ENCODE measurements at regions not wholly inside any gene's neighbourhood (a gene's known extent, or its start where the extent isn't known, plus 50 kb on each side); places are given as distances from the start of the nearest gene placed in this dataset.
"Not testable (repeated sequence)": the region's sequence is repeated elsewhere in the genome, so short reads cannot be mapped to it uniquely, and the experiment has no call there.

DNA sequence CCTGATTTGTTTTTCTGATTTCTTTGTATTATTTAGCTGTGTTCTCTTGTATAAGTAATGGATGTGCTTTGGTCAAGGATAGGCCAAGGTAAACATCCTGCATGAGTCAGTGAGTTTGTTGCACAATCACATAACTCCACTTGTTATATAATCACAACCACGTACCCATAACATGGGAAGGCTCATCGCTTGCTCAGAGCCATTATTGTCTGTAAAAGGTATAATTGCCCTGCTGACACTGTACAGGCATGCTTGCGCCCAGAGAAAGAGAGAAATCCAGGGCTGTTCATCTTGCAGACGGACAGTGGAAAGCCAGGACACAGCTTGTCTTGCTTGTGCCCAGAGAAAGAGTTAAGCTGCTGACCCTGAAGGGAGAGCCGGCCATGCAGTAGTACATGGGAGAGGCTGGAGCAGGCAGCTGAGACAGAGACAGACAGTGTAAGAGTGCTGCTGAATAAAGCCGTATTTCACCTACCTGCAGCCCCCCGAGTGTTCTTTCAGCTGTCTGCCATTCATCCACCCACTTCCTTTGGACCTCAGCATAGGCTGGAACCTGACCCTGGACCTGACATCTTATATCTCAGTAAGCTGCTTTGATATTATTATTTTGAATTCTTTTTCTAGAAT lies 174.7 kb upstream of the DAAM1 start:
- no peaks in the 10 kb centered on the region for H3K36me3 ChIP-seq (ENCODE audit: control insufficient read depth, insufficient read depth, low read length)
- no peaks in the 10 kb centered on the region for H3K9me3 ChIP-seq (ENCODE audit: control insufficient read depth, insufficient read depth, low read depth, low read length)
- no peak overlapping the region for H3K27ac ChIP-seq (ENCODE audit: low read depth, low read length)
- H3K4me3 ChIP-seq (ENCODE audit: low read depth, low read length): no peak overlapping the region
- H3K4me1 ChIP-seq (ENCODE audit: control insufficient read depth, insufficient read depth, low read length): peaks cover 12% of the 10 kb centered on the region; the same call in 1 of the 2 replicates
- H3K27me3 ChIP-seq (ENCODE audit: control insufficient read depth, insufficient read depth, low read length): no peaks in the 10 kb centered on the region
- H3K9ac ChIP-seq (ENCODE audit: low read length): no peak overlapping the region

DNA sequence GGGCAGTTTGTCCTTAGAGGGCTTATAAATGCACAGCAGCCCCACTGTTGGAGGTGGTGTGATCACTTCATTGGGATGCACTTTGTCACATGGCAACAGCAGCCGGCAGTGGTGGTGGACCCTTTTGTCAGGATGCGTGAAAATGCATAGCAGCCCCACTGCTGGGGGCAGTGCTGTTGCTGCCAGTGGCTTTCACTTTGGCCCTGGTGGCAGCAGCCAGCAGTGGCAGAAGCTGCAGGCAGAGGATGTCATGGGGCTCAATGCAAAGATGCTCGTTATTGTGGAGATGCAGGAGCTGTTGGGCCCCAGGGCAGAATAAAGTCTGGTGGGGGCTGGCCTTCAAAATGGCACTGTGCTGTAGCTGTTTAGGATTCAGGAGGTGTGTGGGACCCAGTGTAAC lies 173.0 kb upstream of the DAAM1 start:
- Histone ChIP-seq H3K36me3 (ENCODE audit: control insufficient read depth, insufficient read depth, low read length) (no peaks in the 10 kb centered on the region), H3K27ac (ENCODE audit: low read depth, low read length) (no peak overlapping the region), H3K4me3 (ENCODE audit: low read depth, low read length) (no peak overlapping the region), H3K4me1 (ENCODE audit: control insufficient read depth, insufficient read depth, low read length) (peaks cover 12% of the 10 kb centered on the region; the same call in 1 of the 2 replicates), H3K9ac (ENCODE audit: low read length) (no peak overlapping the region), H3K9me3 (ENCODE audit: control insufficient read depth, insufficient read depth, low read depth, low read length) (no peaks in the 10 kb centered on the region), H3K27me3 (ENCODE audit: control insufficient read depth, insufficient read depth, low read length) (no peaks in the 10 kb centered on the region)

DNA sequence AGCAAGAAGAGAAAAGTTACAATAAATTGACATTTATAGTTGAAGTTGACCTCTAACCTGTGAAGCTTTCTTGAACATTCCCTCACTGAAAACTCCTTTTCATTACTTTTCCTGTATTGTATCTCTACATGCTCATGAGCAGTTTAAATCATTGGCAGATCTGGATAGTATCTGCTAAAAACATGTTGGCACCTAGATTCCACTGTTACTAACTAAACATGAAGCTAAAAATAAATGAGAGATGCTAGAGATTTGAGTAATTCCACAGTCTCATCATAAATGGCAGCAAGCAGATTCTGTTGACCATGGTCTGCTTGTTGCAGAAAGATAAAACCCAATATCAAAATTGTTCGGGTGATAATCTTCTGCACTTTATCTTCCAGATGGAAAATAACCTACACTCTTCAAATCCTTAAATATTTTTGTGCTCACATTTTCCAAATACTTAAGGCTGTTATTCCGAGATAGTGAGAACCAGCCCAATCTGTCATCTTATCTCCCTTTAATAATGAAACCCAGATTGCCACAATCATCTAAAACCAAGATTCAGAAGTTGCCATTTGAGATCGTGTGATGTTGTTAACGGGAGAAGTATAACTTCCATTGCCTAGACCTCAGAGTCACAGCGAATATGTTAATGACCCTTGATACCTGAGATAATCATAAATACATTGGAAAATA lies 171.0 kb upstream of the DAAM1 start:
- no peak overlapping the region for H3K9ac ChIP-seq (ENCODE audit: low read length)
- no peak overlapping the region for H3K4me3 ChIP-seq (ENCODE audit: low read depth, low read length)
- H3K27ac ChIP-seq (ENCODE audit: low read depth, low read length): no peak overlapping the region
- no peaks in the 10 kb centered on the region for H3K36me3 ChIP-seq (ENCODE audit: control insufficient read depth, insufficient read depth, low read length)
- H3K9me3 ChIP-seq (ENCODE audit: control insufficient read depth, insufficient read depth, low read depth, low read length): no peaks in the 10 kb centered on the region
- H3K27me3 ChIP-seq (ENCODE audit: control insufficient read depth, insufficient read depth, low read length): no peaks in the 10 kb centered on the region
- peaks cover 12% of the 10 kb centered on the region; the same call in 1 of the 2 replicates for H3K4me1 ChIP-seq (ENCODE audit: control insufficient read depth, insufficient read depth, low read length)

GRCh38 chr14:59018460-59018859 lies 170.0 kb upstream of the DAAM1 start:
- no peak overlapping the region for H3K27ac ChIP-seq (ENCODE audit: low read depth, low read length)
- no peaks in the 10 kb centered on the region for H3K9me3 ChIP-seq (ENCODE audit: control insufficient read depth, insufficient read depth, low read depth, low read length)
- H3K27me3 ChIP-seq (ENCODE audit: control insufficient read depth, insufficient read depth, low read length): no peaks in the 10 kb centered on the region
- no peak overlapping the region for H3K9ac ChIP-seq (ENCODE audit: low read length)
- no peaks in the 10 kb centered on the region for H3K36me3 ChIP-seq (ENCODE audit: control insufficient read depth, insufficient read depth, low read length)
- peaks cover 12% of the 10 kb centered on the region; the same call in 1 of the 2 replicates for H3K4me1 ChIP-seq (ENCODE audit: control insufficient read depth, insufficient read depth, low read length)
- H3K4me3 ChIP-seq (ENCODE audit: low read depth, low read length): no peak overlapping the region

- Histone ChIP-seq H3K4me1 (ENCODE audit: control insufficient read depth, insufficient read depth, low read length) (peaks cover 12% of the 10 kb centered on the region; the same call in 1 of the 2 replicates), H3K9me3 (ENCODE audit: control insufficient read depth, insufficient read depth, low read depth, low read length) (no peaks in the 10 kb centered on the region), H3K4me3 (ENCODE audit: low read depth, low read length) (no peak overlapping the region), H3K9ac (ENCODE audit: low read length) (no peak overlapping the region), H3K27me3 (ENCODE audit: control insufficient read depth, insufficient read depth, low read length) (no peaks in the 10 kb centered on the region), H3K36me3 (ENCODE audit: control insufficient read depth, insufficient read depth, low read length) (no peaks in the 10 kb centered on the region), H3K27ac (ENCODE audit: low read depth, low read length) (no peak overlapping the region)
Observed at GRCh38 chr14:59018978-59019377, 169.5 kb upstream of the DAAM1 start.

- no peaks in the 10 kb centered on the region for H3K36me3 ChIP-seq (ENCODE audit: control insufficient read depth, insufficient read depth, low read length)
- H3K27ac ChIP-seq (ENCODE audit: low read depth, low read length): no peak overlapping the region
- H3K9me3 ChIP-seq (ENCODE audit: control insufficient read depth, insufficient read depth, low read depth, low read length): no peaks in the 10 kb centered on the region
- H3K4me3 ChIP-seq (ENCODE audit: low read depth, low read length): no peak overlapping the region
- no peak overlapping the region for H3K9ac ChIP-seq (ENCODE audit: low read length)
- H3K27me3 ChIP-seq (ENCODE audit: control insufficient read depth, insufficient read depth, low read length): no peaks in the 10 kb centered on the region
- H3K4me1 ChIP-seq (ENCODE audit: control insufficient read depth, insufficient read depth, low read length): peaks cover 12% of the 10 kb centered on the region; the same call in 1 of the 2 replicates
Observed at GRCh38 chr14:59020382-59020781, 168.1 kb upstream of the DAAM1 start.

GRCh38 chr14:59022144-59022543 lies 166.3 kb upstream of the DAAM1 start:
- H3K27ac ChIP-seq (ENCODE audit: low read depth, low read length): no peak overlapping the region
- H3K9ac ChIP-seq (ENCODE audit: low read length): no peak overlapping the region
- H3K36me3 ChIP-seq (ENCODE audit: control insufficient read depth, insufficient read depth, low read length): no peaks in the 10 kb centered on the region
- peaks cover 6% of the 10 kb centered on the region; the same call in 1 of the 2 replicates for H3K4me1 ChIP-seq (ENCODE audit: control insufficient read depth, insufficient read depth, low read length)
- H3K4me3 ChIP-seq (ENCODE audit: low read depth, low read length): no peak overlapping the region
- no peaks in the 10 kb centered on the region for H3K27me3 ChIP-seq (ENCODE audit: control insufficient read depth, insufficient read depth, low read length)
- no peaks in the 10 kb centered on the region for H3K9me3 ChIP-seq (ENCODE audit: control insufficient read depth, insufficient read depth, low read depth, low read length)

GRCh38 chr14:59026081-59026480 lies 162.4 kb upstream of the DAAM1 start:
- Histone ChIP-seq H3K9me3 (ENCODE audit: control insufficient read depth, insufficient read depth, low read depth, low read length) (no peaks in the 10 kb centered on the region), H3K4me3 (ENCODE audit: low read depth, low read length) (no peak overlapping the region), H3K27ac (ENCODE audit: low read depth, low read length) (no peak overlapping the region), H3K9ac (ENCODE audit: low read length) (no peak overlapping the region), H3K27me3 (ENCODE audit: control insufficient read depth, insufficient read depth, low read length) (no peaks in the 10 kb centered on the region), H3K36me3 (ENCODE audit: control insufficient read depth, insufficient read depth, low read length) (no peaks in the 10 kb centered on the region), H3K4me1 (ENCODE audit: control insufficient read depth, insufficient read depth, low read length) (peaks cover 9% of the 10 kb centered on the region; the same call in 1 of the 2 replicates)

DNA sequence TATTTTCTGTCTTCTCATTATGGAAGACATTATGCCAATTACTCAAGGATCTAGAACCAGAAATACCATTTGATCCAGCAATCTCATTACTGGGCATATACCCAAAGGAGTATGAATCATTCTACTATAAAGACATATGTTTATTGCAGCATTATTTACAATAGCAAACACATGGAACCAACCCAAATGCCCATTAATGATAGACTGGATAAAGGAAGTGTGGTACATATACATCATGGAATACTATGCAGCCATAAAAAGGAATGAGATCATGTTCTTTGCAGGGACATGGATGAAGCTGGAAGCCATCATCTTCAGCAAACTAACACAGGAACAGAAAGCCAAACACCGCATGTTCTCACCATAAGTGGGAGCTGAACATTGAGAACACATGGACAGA lies 161.8 kb upstream of the DAAM1 start:
- H3K27me3 ChIP-seq (ENCODE audit: control insufficient read depth, insufficient read depth, low read length); H3K4me3 ChIP-seq (ENCODE audit: low read depth, low read length); H3K27ac ChIP-seq (ENCODE audit: low read depth, low read length); H3K9me3 ChIP-seq (ENCODE audit: control insufficient read depth, insufficient read depth, low read depth, low read length); H3K4me1 ChIP-seq (ENCODE audit: control insufficient read depth, insufficient read depth, low read length); H3K9ac ChIP-seq (ENCODE audit: low read length); H3K36me3 ChIP-seq (ENCODE audit: control insufficient read depth, insufficient read depth, low read length): not testable (repeated sequence)

DNA sequence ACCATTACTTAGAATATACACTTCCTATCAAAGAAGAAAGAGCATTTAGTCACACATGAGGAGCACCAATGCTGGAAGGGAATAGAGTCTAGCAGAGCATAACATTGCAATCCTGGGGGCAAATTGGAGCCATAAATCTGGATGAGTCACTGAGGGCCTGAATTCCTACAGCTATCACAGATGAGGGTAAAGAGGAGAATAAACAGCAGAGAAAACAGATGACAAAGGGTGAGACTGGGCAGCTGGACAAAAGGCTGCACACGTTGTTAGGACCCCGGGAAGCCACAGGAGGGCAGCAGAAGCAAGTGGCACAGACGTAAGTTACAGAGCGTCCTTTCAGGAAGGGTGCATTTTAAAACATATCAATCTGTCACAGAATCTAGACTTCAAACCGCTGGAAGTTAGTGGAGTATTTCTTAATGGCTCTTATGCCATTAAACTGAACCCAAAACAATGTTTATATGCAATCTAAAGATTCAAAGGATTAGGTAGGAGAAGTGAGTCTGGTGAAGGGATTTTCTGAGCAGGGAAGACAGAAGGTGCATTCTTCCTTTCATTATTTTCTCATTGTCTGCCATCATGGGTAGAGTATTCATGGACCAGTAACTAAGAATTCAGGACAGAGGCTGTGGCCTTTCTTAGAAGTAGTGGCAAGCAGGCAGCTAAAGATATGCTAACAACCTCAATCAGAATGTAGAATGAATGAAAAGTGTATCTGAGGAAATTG lies 159.8 kb upstream of the DAAM1 start:
- H3K4me1 ChIP-seq (ENCODE audit: control insufficient read depth, insufficient read depth, low read length): peaks cover 9% of the 10 kb centered on the region; the same call in 1 of the 2 replicates
- no peaks in the 10 kb centered on the region for H3K36me3 ChIP-seq (ENCODE audit: control insufficient read depth, insufficient read depth, low read length)
- H3K9me3 ChIP-seq (ENCODE audit: control insufficient read depth, insufficient read depth, low read depth, low read length): no peaks in the 10 kb centered on the region
- H3K27ac ChIP-seq (ENCODE audit: low read depth, low read length): no peak overlapping the region
- H3K4me3 ChIP-seq (ENCODE audit: low read depth, low read length): peak overlapping the region; percentile 5; the same call in 1 of the 2 replicates
- no peaks in the 10 kb centered on the region for H3K27me3 ChIP-seq (ENCODE audit: control insufficient read depth, insufficient read depth, low read length)
- no peak overlapping the region for H3K9ac ChIP-seq (ENCODE audit: low read length)

DNA sequence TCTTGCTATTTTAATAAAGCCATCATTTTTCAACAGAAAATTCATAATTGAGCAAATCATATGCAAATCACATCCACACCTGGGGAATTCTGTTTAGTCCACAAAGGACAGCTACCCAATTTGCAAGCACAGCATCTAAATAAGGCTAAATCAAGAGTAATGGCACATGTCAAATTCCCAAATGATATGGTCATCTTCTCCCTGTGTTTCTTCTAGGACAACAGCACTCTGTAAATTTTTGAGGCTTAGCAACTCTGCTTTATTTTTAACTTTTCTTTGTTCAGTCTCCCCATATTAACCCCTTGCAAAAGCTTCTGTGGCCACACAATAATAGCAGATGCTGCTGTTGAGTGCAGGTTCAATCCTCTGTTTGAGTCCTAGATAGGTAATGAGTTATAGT lies 155.6 kb upstream of the DAAM1 start:
- Histone ChIP-seq H3K9me3 (ENCODE audit: control insufficient read depth, insufficient read depth, low read depth, low read length) (0 out of 2 replicates have a peak, but pooled peaks cover 6% of the 10 kb centered on the region), H3K9ac (ENCODE audit: low read length) (no peak overlapping the region), H3K4me3 (ENCODE audit: low read depth, low read length) (no peak overlapping the region), H3K36me3 (ENCODE audit: control insufficient read depth, insufficient read depth, low read length) (no peaks in the 10 kb centered on the region), H3K27me3 (ENCODE audit: control insufficient read depth, insufficient read depth, low read length) (no peaks in the 10 kb centered on the region), H3K4me1 (ENCODE audit: control insufficient read depth, insufficient read depth, low read length) (peaks cover 9% of the 10 kb centered on the region; the same call in 1 of the 2 replicates), H3K27ac (ENCODE audit: low read depth, low read length) (no peak overlapping the region)
